NCI-H1105 treated with DMSO at 0.1 percent for 48 hours (cell line): ENCODE measurements at regions not wholly inside any gene's neighbourhood (a gene's known extent, or its start where the extent isn't known, plus 50 kb on each side); places are given as distances from the start of the nearest gene placed in this dataset.
A peak's percentile ranks its signal among the peaks of the same experiment; 100 is the strongest.
"Not testable (repeated sequence)": the region's sequence is repeated elsewhere in the genome, so short reads cannot be mapped to it uniquely, and the experiment has no call there.

Source experiments
- DNase-seq: peaks from one replicate; lab custom pipeline; 2025; lab: John Stamatoyannopoulos, UW

GRCh38 chr11:83403691-83404389 lies 117.7 kb upstream of the CCDC90B start:
- no peak for DNase-seq

- DNase-seq: no peak
These were observed 115.5 kb upstream of the CCDC90B start for GRCh38 chr11:83401506-83402225.

- no peak for DNase-seq
These were observed 108.2 kb upstream of the CCDC90B start for GRCh38 chr11:83394331-83394730.

- DNase-seq: no peak
These were observed 106.4 kb upstream of the CCDC90B start for GRCh38 chr11:83392556-83392955.

- no peak for DNase-seq
These were observed 103.8 kb upstream of the CCDC90B start for GRCh38 chr11:83389975-83390374.

- DNase-seq: not testable (repeated sequence)
These were observed 97.7 kb upstream of the CCDC90B start for GRCh38 chr11:83383838-83384237.

GRCh38 chr11:83374311-83374710 lies 88.1 kb upstream of the CCDC90B start:
- DNase-seq: no peak

- DNase-seq: no peak
These were observed 85.3 kb upstream of the CCDC90B start for GRCh38 chr11:83371489-83371888.

GRCh38 chr11:83367745-83368144 lies 81.6 kb upstream of the CCDC90B start:
- no peak for DNase-seq

GRCh38 chr11:83364500-83365045 lies 78.4 kb upstream of the CCDC90B start:
- no peak for DNase-seq

GRCh38 chr11:83363312-83363711 lies 77.1 kb upstream of the CCDC90B start:
- no peak for DNase-seq

- DNase-seq: no peak
These were observed 75.7 kb upstream of the CCDC90B start for GRCh38 chr11:83361831-83362230.

GRCh38 chr11:83355391-83355790 lies 69.2 kb upstream of the CCDC90B start:
- peak; percentile 4 for DNase-seq

GRCh38 chr11:83350187-83350586 lies 64.0 kb upstream of the CCDC90B start:
- DNase-seq: no peak

GRCh38 chr11:83349296-83349695 lies 63.1 kb upstream of the CCDC90B start:
- no peak for DNase-seq

- DNase-seq: not testable (repeated sequence)
These were observed 60.5 kb upstream of the CCDC90B start for GRCh38 chr11:83346706-83347105.

- not testable (repeated sequence) for DNase-seq
These were observed 58.4 kb upstream of the CCDC90B start for GRCh38 chr11:83344521-83344920.

- no peak for DNase-seq
These were observed 50.8 kb upstream of the CCDC90B start for GRCh38 chr11:83336993-83337392.
